ENCODE measurements at regions not wholly inside any gene's neighbourhood (a gene's known extent, or its start where the extent isn't known, plus 50 kb on each side); places are given as distances from the start of the nearest gene placed in this dataset.
A peak's percentile ranks its signal among the peaks of the same experiment; 100 is the strongest.

GRCh38 chr7:109996411-109996810 lies 1094.5 kb upstream of the LRRN3 start:
- peaks cover 2% of the 10 kb centered on the region for H3K36me3 Mint-ChIP-seq (ENCODE audit: low read depth)
- H3K9me3 Mint-ChIP-seq (ENCODE audit: low read depth), result no peaks in the 10 kb centered on the region
- H3K27me3 Mint-ChIP-seq (ENCODE audit: low read depth), result no peaks in the 10 kb centered on the region
- no peak for DNase-seq (ENCODE audit: low spot score)
- TF ChIP-seq CTCF (IDR thresholded peaks at IDR 0.05), result no peak
- H3K4me1 Mint-ChIP-seq (ENCODE audit: low read depth), result no peaks in the 10 kb centered on the region
- H3K27ac Mint-ChIP-seq (ENCODE audit: unreplicated experiment), result no peak overlapping the region
- H3K4me3 Mint-ChIP-seq (ENCODE audit: unreplicated experiment), result no peak overlapping the region

DNA sequence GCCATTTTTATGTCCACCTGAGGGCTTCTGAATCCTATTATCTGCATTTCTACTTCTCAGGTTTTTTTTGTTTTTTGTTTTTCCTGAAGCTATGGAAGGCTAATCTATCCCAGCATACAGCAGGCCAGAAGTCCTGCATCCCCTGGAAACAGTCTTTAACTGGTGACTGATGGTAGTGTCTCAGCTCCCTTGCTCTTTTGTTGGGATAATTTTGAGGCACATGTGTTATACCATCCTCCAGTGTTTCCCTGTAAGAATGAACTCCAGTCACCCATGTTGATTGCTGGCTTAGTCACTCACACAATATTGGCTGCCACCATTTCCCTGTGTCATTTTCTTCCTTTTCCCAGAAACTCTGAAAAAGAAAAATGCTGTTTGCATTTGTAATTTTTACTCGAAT lies 1094.0 kb upstream of the LRRN3 start:
- H3K4me3 Mint-ChIP-seq (ENCODE audit: unreplicated experiment), result no peak overlapping the region
- no peak for TF ChIP-seq CTCF (IDR thresholded peaks at IDR 0.05)
- H3K9me3 Mint-ChIP-seq (ENCODE audit: low read depth), result no peaks in the 10 kb centered on the region
- H3K36me3 Mint-ChIP-seq (ENCODE audit: low read depth), result peaks cover 2% of the 10 kb centered on the region
- no peaks in the 10 kb centered on the region for H3K4me1 Mint-ChIP-seq (ENCODE audit: low read depth)
- no peak for DNase-seq (ENCODE audit: low spot score)
- no peak overlapping the region for H3K27ac Mint-ChIP-seq (ENCODE audit: unreplicated experiment)
- no peaks in the 10 kb centered on the region for H3K27me3 Mint-ChIP-seq (ENCODE audit: low read depth)

GRCh38 chr7:109997837-109998236 lies 1093.1 kb upstream of the LRRN3 start:
- no peak for TF ChIP-seq CTCF (IDR thresholded peaks at IDR 0.05)
- no peak overlapping the region for H3K4me3 Mint-ChIP-seq (ENCODE audit: unreplicated experiment)
- DNase-seq (ENCODE audit: low spot score), result no peak
- H3K9me3 Mint-ChIP-seq (ENCODE audit: low read depth), result no peaks in the 10 kb centered on the region
- peaks cover 3% of the 10 kb centered on the region for H3K4me1 Mint-ChIP-seq (ENCODE audit: low read depth)
- no peaks in the 10 kb centered on the region for H3K27me3 Mint-ChIP-seq (ENCODE audit: low read depth)
- H3K36me3 Mint-ChIP-seq (ENCODE audit: low read depth), result peaks cover 2% of the 10 kb centered on the region
- no peak overlapping the region for H3K27ac Mint-ChIP-seq (ENCODE audit: unreplicated experiment)

DNA sequence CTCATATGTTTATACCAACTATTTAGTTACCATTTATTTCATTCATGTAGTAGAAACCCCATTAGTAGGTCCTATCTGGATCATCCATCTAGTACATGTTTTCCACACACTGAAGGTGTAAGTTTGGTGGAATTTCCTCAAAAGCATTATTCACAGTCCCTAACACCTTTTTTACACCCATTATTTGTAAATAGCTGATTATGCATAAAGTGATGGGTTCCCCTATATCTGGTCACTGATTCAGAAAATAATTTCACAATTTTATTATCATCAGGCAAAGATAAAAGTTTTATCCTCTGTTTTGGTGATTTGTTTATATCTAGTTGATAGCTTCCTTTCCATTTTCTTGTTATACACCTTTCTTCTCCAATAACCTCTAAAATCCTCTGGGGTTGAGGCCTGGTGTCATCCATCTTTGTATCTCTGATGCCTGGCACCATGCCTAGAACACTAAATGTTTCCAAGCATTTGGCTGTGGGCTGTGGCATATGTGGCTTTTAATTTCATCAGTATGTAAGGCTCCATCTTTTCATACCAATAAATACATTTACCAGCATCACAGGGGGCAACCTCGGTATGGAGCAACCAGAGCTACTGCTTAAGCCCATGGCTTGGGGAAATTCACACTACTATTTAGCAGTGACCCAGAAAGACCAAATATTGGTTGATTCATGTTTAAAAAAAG lies 1089.5 kb upstream of the LRRN3 start:
- no peak for TF ChIP-seq CTCF (IDR thresholded peaks at IDR 0.05)
- H3K27me3 Mint-ChIP-seq (ENCODE audit: low read depth), result no peaks in the 10 kb centered on the region
- H3K27ac Mint-ChIP-seq (ENCODE audit: unreplicated experiment), result no peak overlapping the region
- H3K36me3 Mint-ChIP-seq (ENCODE audit: low read depth), result no peaks in the 10 kb centered on the region
- H3K4me3 Mint-ChIP-seq (ENCODE audit: unreplicated experiment), result no peak overlapping the region
- no peak for DNase-seq (ENCODE audit: low spot score)
- H3K9me3 Mint-ChIP-seq (ENCODE audit: low read depth), result no peaks in the 10 kb centered on the region
- H3K4me1 Mint-ChIP-seq (ENCODE audit: low read depth), result peaks cover 3% of the 10 kb centered on the region

DNA sequence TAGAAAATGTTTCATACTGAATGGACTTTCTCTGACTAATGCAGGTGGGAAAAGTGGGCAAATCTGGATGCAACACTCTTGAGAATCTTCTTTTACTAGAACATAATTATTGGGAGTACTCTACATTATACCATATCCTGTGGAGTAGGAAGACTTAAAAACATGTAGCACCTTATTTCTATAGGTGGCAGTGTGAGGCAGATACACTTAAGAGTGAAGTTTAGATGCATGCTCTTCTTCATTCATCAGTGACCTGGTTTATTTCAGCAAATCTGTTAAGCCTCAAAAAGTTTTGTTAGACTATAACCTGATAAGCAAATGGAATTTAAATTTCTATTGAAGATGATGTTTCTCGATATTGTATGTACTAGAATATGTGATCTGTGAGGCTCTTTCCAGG lies 1087.1 kb upstream of the LRRN3 start:
- Mint-ChIP-seq H3K4me1 (ENCODE audit: low read depth) (peaks cover 3% of the 10 kb centered on the region), H3K4me3 (ENCODE audit: unreplicated experiment) (no peak overlapping the region), H3K9me3 (ENCODE audit: low read depth) (no peaks in the 10 kb centered on the region), H3K27me3 (ENCODE audit: low read depth) (no peaks in the 10 kb centered on the region), H3K36me3 (ENCODE audit: low read depth) (no peaks in the 10 kb centered on the region), H3K27ac (ENCODE audit: unreplicated experiment) (no peak overlapping the region)
- TF ChIP-seq CTCF (IDR thresholded peaks at IDR 0.05), result peak; percentile 40
- DNase-seq (ENCODE audit: low spot score), result no peak

All from chondrocyte (in vitro differentiated cells).